Left cardiac atrium (tissue), 4 donors: ENCODE measurements at regions not wholly inside any gene's neighbourhood (a gene's known extent, or its start where the extent isn't known, plus 50 kb on each side); places are given as distances from the start of the nearest gene placed in this dataset.

Experiments used
- ATAC-seq, 2 donors: fragments of 200-7000 bp; cut with Tn5 transposase; one replicate each; pipeline ENCODE4 v1.9.1; 2020; ENCODE audit warnings: mild to moderate bottlenecking in 2 of 2, moderate library complexity in 2 of 2
- DNase-seq: peaks from one replicate; pipeline ENCODE4 v3.0.0-alpha.2; 2020
- intact Hi-C, 2 donors: fragments of 100-400 bp; cut with DNase I; formaldehyde crosslinking; loops; one replicate each; pipeline versions ENCODE4 v1.14.1 to v1.15.1; 2022 to 2023
- donor health status: DM: no; HTN: yes; CAD: no.
- donor health status: DM: no; HTN: yes; CAD: no; lungs with severe emphysema.
- donor health status: DM: yes; HTN: yes; CAD: no.
- donor health status: Dilated cardiomyopathy.

- intact Hi-C loops = no loop called here
- ATAC-seq (no peak), DNase-seq (no peak)
These were observed 174.3 kb upstream of the RORB start for GRCh38 chr9:74322661-74323314.

- ATAC-seq = no peak
- DNase-seq = no peak
- intact Hi-C loops = no loop called here
These were observed 166.5 kb upstream of the RORB start for GRCh38 chr9:74330487-74331214.

GRCh38 chr9:74331607-74332006 lies 165.5 kb upstream of the RORB start:
- intact Hi-C loops = no loop called here
- ATAC-seq = no peak
- DNase-seq = no peak

GRCh38 chr9:74333384-74334032 lies 163.6 kb upstream of the RORB start:
- ATAC-seq (no peak), DNase-seq (no peak)
- intact Hi-C loops = no loop called here

GRCh38 chr9:74334271-74334670 lies 162.9 kb upstream of the RORB start:
- intact Hi-C loops = no loop called here
- DNase-seq (no peak), ATAC-seq (no peak)

GRCh38 chr9:74336161-74336560 lies 161.0 kb upstream of the RORB start:
- intact Hi-C loops = no loop called here
- ATAC-seq (no peak), DNase-seq (no peak)

- intact Hi-C loops = no loop called here
- no peak for DNase-seq
These were observed 148.4 kb upstream of the RORB start for GRCh38 chr9:74348777-74349176.

GRCh38 chr9:74355107-74355506 lies 142.0 kb upstream of the RORB start:
- intact Hi-C loops = no loop called here
- no peak for ATAC-seq
- DNase-seq = no peak

More at GRCh38 chr9:74348777-74349176, 148.4 kb upstream of the RORB start:
- ATAC-seq = no peak

- intact Hi-C loops = no loop called here
- DNase-seq = no peak
- ATAC-seq = no peak
These were observed 139.6 kb upstream of the RORB start for GRCh38 chr9:74357577-74357976.

GRCh38 chr9:74358959-74359358 lies 138.2 kb upstream of the RORB start:
- no peak for DNase-seq
- no peak for ATAC-seq
- intact Hi-C loops = no loop called here

- no peak for DNase-seq
- ATAC-seq = no peak
- intact Hi-C loops = no loop called here
These were observed 135.6 kb upstream of the RORB start for GRCh38 chr9:74361508-74361907.

GRCh38 chr9:74362423-74362822 lies 134.7 kb upstream of the RORB start:
- intact Hi-C loops = no loop called here
- no peak for ATAC-seq
- DNase-seq = no peak

- ATAC-seq (peak in 1 of 2 donors; percentile 71), DNase-seq (no peak)
- intact Hi-C loops = no loop called here
These were observed 131.0 kb upstream of the RORB start for GRCh38 chr9:74366111-74366510.

GRCh38 chr9:74369844-74370243 lies 127.3 kb upstream of the RORB start:
- intact Hi-C loops = no loop called here
- DNase-seq = no peak

GRCh38 chr9:74373348-74373747 lies 123.8 kb upstream of the RORB start:
- intact Hi-C loops = no loop called here
- no peak for DNase-seq
- ATAC-seq = no peak

More at GRCh38 chr9:74369844-74370243, 127.3 kb upstream of the RORB start:
- ATAC-seq = no peak

- ATAC-seq = peak in 1 of 2 donors; percentile 49
- intact Hi-C loops = no loop called here
- DNase-seq = no peak
These were observed 117.4 kb upstream of the RORB start for GRCh38 chr9:74379718-74380117.

- intact Hi-C loops = no loop called here
- no peak for DNase-seq
- ATAC-seq = no peak
These were observed 105.3 kb upstream of the RORB start for GRCh38 chr9:74391816-74392215.

GRCh38 chr9:74403581-74403980 lies 93.6 kb upstream of the RORB start:
- intact Hi-C loops = no loop called here
- DNase-seq (no peak), ATAC-seq (no peak)

- DNase-seq = no peak
- no peak for ATAC-seq
These were observed 92.5 kb upstream of the RORB start for GRCh38 chr9:74404620-74405019.

GRCh38 chr9:74407166-74407565 lies 90.0 kb upstream of the RORB start:
- intact Hi-C loops = no loop called here
- no peak for DNase-seq
- no peak for ATAC-seq

More at GRCh38 chr9:74404620-74405019, 92.5 kb upstream of the RORB start:
- intact Hi-C loops = no loop called here
